ENCODE measurements at regions not wholly inside any gene's neighbourhood (a gene's known extent, or its start where the extent isn't known, plus 50 kb on each side); places are given as distances from the start of the nearest gene placed in this dataset.
A peak's percentile ranks its signal among the peaks of the same experiment; 100 is the strongest.

- TF ChIP-seq EZH2phosphoT487 (IDR thresholded peaks at IDR 0.05; ENCODE audit: low read depth) (no peak), CTCF (IDR thresholded peaks at IDR 0.05; ENCODE audit: low read depth, low read length) (no peak)
- Histone ChIP-seq H3K4me3 (ENCODE audit: low read length) (peak overlapping the region; percentile 73), H3K4me2 (ENCODE audit: low read length) (peak overlapping the region; percentile 86)
These were observed 659.2 kb downstream of the HDGFL1 start for GRCh38 chr6:23228439-23229024.

GRCh38 chr6:23243854-23244253 is 674.5 kb downstream of the HDGFL1 start:
- Histone ChIP-seq H4K20me1 (ENCODE audit: insufficient read depth, low read length) (no peaks in the 10 kb centered on the region), H3K4me2 (ENCODE audit: low read length) (no peak overlapping the region), H3K79me2 (ENCODE audit: low read length) (no peaks in the 10 kb centered on the region), H3K9ac (ENCODE audit: low read length) (no peak overlapping the region), H3K4me3 (ENCODE audit: low read length) (no peak overlapping the region), H2AFZ (ENCODE audit: low read depth, low read length) (no peak overlapping the region), H3K4me1 (ENCODE audit: low read length) (peaks cover 7% of the 10 kb centered on the region), H3K36me3 (replicated peaks; ENCODE audit: low read depth, low read length) (no peaks in the 10 kb centered on the region), H3K27ac (ENCODE audit: low read length) (no peak overlapping the region), H3K9me3 (ENCODE audit: insufficient read depth, low read length) (no peaks in the 10 kb centered on the region), H3K27me3 (ENCODE audit: low read depth, low read length) (no peaks in the 10 kb centered on the region)
- TF ChIP-seq CTCF (IDR thresholded peaks at IDR 0.05; ENCODE audit: low read depth, low read length) (no peak), EZH2phosphoT487 (IDR thresholded peaks at IDR 0.05; ENCODE audit: low read depth) (no peak)

More at GRCh38 chr6:23228439-23229024, 659.2 kb downstream of the HDGFL1 start:
- H3K9ac ChIP-seq (ENCODE audit: low read length) = peak overlapping the region; percentile 54
- no peaks in the 10 kb centered on the region for H3K79me2 ChIP-seq (ENCODE audit: low read length)
- H3K27ac ChIP-seq (ENCODE audit: low read length) = peak overlapping the region; percentile 19; the same call in 1 of the 2 replicates
- H4K20me1 ChIP-seq (ENCODE audit: insufficient read depth, low read length) = no peaks in the 10 kb centered on the region
- H3K9me3 ChIP-seq (ENCODE audit: insufficient read depth, low read length) = no peaks in the 10 kb centered on the region
- no peaks in the 10 kb centered on the region for H3K36me3 ChIP-seq (replicated peaks; ENCODE audit: low read depth, low read length)
- peak overlapping the region; percentile 97 for H2AFZ ChIP-seq (ENCODE audit: low read depth, low read length)
- no peaks in the 10 kb centered on the region for H3K27me3 ChIP-seq (ENCODE audit: low read depth, low read length)
- peaks cover 23% of the 10 kb centered on the region for H3K4me1 ChIP-seq (ENCODE audit: low read length)

- peaks cover 7% of the 10 kb centered on the region for H3K4me1 ChIP-seq (ENCODE audit: low read length)
- no peaks in the 10 kb centered on the region for H3K27me3 ChIP-seq (ENCODE audit: low read depth, low read length)
- no peaks in the 10 kb centered on the region for H3K36me3 ChIP-seq (replicated peaks; ENCODE audit: low read depth, low read length)
- H2AFZ ChIP-seq (ENCODE audit: low read depth, low read length) = no peak overlapping the region
- no peak overlapping the region for H3K9ac ChIP-seq (ENCODE audit: low read length)
- TF ChIP-seq EZH2phosphoT487 (IDR thresholded peaks at IDR 0.05; ENCODE audit: low read depth) = no peak
- TF ChIP-seq CTCF (IDR thresholded peaks at IDR 0.05; ENCODE audit: low read depth, low read length) = no peak
- H3K79me2 ChIP-seq (ENCODE audit: low read length) = no peaks in the 10 kb centered on the region
- no peak overlapping the region for H3K4me2 ChIP-seq (ENCODE audit: low read length)
- H3K9me3 ChIP-seq (ENCODE audit: insufficient read depth, low read length) = no peaks in the 10 kb centered on the region
- H3K4me3 ChIP-seq (ENCODE audit: low read length) = no peak overlapping the region
- H3K27ac ChIP-seq (ENCODE audit: low read length) = no peak overlapping the region
- H4K20me1 ChIP-seq (ENCODE audit: insufficient read depth, low read length) = no peaks in the 10 kb centered on the region
These were observed 674.9 kb downstream of the HDGFL1 start for GRCh38 chr6:23244300-23244699.

- Histone ChIP-seq H3K9me3 (ENCODE audit: insufficient read depth, low read length) (no peaks in the 10 kb centered on the region), H3K27me3 (ENCODE audit: low read depth, low read length) (no peaks in the 10 kb centered on the region), H3K9ac (ENCODE audit: low read length) (no peak overlapping the region), H3K79me2 (ENCODE audit: low read length) (no peaks in the 10 kb centered on the region), H3K36me3 (replicated peaks; ENCODE audit: low read depth, low read length) (no peaks in the 10 kb centered on the region), H4K20me1 (ENCODE audit: insufficient read depth, low read length) (no peaks in the 10 kb centered on the region), H2AFZ (ENCODE audit: low read depth, low read length) (no peak overlapping the region), H3K27ac (ENCODE audit: low read length) (no peak overlapping the region), H3K4me2 (ENCODE audit: low read length) (no peak overlapping the region), H3K4me1 (ENCODE audit: low read length) (peaks cover 7% of the 10 kb centered on the region), H3K4me3 (ENCODE audit: low read length) (no peak overlapping the region)
- TF ChIP-seq CTCF (IDR thresholded peaks at IDR 0.05; ENCODE audit: low read depth, low read length) = no peak
- no peak for TF ChIP-seq EZH2phosphoT487 (IDR thresholded peaks at IDR 0.05; ENCODE audit: low read depth)
These were observed 676.2 kb downstream of the HDGFL1 start for GRCh38 chr6:23245572-23245971.

Data from OCI-LY3 (cell line).